ENCODE measurements at regions not wholly inside any gene's neighbourhood (a gene's known extent, or its start where the extent isn't known, plus 50 kb on each side); places are given as distances from the start of the nearest gene placed in this dataset.

DNA sequence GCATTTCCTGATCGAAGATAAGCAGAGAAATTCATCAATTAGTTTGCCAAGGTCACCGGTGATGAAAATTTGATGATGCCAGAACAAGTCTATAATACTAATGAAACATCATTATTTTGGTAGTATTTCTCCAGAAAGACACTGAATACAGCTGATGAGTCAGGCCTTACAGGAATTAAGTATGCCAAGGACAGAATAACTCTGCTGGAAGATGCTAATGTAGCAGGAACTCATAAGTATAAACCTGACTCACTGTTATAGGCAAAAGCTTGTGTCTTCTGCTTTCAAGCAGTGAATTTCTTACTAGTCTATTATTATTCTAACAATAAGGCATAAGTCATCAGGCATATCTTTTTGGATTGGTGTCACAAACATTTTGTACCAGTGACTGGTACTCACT, 1825.1 kb upstream of the IGFBP7 start:
- no peak for DNase-seq

- no peak for DNase-seq
Measured at GRCh38 chr4:58936436-58936835, 1826.3 kb upstream of the IGFBP7 start.

- DNase-seq: no peak
Measured at GRCh38 chr4:58940167-58940566, 1830.0 kb upstream of the IGFBP7 start.

- DNase-seq: no peak
Measured at GRCh38 chr4:58941286-58941685, 1831.1 kb upstream of the IGFBP7 start.

- DNase-seq: no peak
Measured at GRCh38 chr4:58953575-58953974, 1843.4 kb upstream of the IGFBP7 start.

GRCh38 chr4:58957711-58958110, 1847.5 kb upstream of the IGFBP7 start:
- no peak for DNase-seq

GRCh38 chr4:58961283-58961682, 1851.1 kb upstream of the IGFBP7 start:
- DNase-seq: no peak

DNA sequence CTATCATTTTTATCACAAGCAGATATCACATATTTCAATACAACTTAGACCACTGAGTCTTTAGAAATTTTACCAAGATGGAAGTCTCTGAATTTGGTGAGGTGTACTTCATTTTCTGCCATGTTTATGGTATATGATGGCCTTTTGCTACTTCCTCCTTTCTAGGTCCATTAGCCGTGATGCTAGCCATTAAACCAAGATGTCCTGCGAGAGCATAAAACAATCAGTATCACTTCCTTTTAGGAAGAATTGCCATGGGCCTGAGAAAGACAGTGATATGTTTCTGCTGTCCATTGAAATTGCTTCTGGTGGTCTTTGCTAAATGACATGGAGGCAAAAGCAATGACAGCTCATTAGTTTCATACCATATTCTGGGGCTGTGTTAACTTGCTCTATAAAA, 1851.7 kb upstream of the IGFBP7 start:
- no peak for DNase-seq

GRCh38 chr4:58962424-58962823, 1852.2 kb upstream of the IGFBP7 start:
- DNase-seq: no peak

GRCh38 chr4:58981828-58982227, 1871.6 kb upstream of the IGFBP7 start:
- no peak for DNase-seq

DNA sequence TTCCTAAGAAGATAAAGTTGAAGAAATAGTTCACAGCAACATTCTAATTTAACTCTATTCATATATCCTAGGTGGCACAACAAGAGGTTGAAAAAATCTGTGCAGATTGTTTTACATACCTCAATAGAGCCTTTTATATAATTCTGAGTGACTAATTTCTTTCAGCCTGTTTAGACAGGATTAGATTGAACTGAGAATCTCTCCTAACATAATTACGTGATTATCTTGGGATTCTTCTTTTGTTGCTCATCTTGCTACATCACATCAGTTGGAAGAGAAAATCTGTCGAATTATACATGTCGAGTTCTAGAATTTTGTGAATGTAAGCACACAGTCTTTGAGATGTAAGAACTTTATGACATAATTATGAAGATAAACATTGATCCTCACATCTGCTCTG, 1873.7 kb upstream of the IGFBP7 start:
- DNase-seq: no peak

DNA sequence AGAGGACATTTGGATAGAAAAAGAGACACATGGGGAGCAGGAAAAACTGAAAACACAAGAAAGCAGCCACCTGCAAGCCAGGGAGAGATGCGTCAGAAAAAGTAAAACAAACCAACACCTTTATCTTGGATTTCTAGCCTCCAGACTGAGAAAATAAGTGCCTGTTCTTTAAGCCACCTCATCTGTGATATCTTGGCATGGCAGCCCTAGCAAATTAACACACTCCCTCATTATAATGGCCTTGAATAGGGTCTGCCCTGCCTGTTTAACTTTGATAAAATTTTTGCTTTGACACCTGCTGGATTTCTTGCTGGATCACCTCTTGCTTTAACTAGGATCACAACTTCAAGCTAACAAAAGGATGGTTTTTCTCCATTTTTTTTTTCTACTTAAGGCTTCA, 1892.0 kb upstream of the IGFBP7 start:
- no peak for DNase-seq

- no peak for DNase-seq
Measured at GRCh38 chr4:59024257-59024656, 1914.1 kb upstream of the IGFBP7 start.

GRCh38 chr4:59037812-59038211, 1927.6 kb upstream of the IGFBP7 start:
- no peak for DNase-seq

DNA sequence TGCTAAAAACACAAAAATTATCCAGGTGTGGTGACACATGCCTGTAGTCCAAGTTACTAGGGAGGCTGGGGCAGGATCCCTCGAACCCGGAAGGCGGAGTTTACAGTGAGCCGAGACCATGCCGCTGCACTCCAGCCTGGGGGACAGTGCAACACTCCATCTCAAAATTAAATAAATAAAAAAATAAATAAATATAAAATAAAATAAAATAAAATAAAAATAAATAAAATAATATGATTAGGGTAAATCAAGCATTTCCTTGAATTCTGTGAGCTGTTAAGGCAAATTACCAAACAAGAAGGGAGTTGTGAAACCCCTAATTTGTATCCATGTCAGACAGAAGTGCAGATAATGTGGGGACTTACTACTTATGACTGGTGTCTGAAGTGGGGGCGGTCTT, 1928.9 kb upstream of the IGFBP7 start:
- no peak for DNase-seq

DNA sequence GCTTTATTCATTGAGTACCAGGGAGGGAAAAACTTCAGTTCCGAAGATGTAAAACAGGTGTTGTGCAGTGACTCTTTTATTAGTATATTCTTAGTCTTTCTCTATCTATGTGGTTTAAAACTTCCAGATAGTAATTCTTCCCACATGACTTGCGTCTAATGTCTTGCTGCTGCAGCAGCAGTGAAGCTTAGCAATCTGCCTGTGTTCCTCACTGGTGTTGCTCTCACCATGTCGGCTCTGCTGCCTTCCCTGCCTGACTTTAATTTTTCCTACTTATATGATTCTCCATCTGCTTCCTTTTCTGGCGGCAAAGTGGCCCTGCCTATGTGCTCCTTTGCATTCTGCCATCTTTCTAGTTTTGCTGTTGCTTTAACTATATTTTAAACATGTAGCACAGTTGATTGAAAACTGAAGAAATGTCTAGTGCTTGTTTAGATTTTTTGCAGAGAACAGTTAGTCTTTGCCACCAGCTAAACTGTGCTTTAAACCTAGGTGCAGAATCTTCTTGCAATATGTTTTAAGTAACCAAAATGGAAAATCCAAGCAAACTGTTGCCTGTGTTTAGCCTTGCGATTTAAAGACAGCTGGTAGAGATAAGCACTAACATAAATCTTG, 1934.2 kb upstream of the IGFBP7 start:
- DNase-seq: no peak

GRCh38 chr4:59054086-59054485, 1943.9 kb upstream of the IGFBP7 start:
- no peak for DNase-seq

GRCh38 chr4:59057804-59058203, 1947.6 kb upstream of the IGFBP7 start:
- no peak for DNase-seq

- DNase-seq: no peak
Measured at GRCh38 chr4:59058543-59058942, 1948.4 kb upstream of the IGFBP7 start.

- DNase-seq: no peak
Measured at GRCh38 chr4:59060002-59060846, 1950.0 kb upstream of the IGFBP7 start.

DNA sequence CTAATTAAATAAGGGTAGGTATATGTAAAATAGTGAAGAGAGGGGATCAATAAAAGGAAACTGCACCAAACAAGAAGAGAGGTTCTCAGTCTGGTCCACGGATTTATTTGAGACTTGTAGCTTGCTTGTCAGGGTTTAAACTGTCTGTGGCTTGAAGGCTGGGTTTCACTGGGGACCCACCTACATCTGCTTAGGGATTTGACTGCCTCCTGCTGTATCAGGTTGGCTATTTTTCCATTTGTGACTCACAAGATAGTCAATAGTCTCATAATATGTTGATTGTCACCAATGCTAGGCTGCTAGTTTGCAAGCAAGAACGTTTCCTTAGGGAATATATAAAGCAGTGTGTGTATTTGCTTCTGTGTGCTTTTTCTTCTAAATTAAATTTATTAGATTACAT, 1950.7 kb upstream of the IGFBP7 start:
- DNase-seq: no peak

DNA sequence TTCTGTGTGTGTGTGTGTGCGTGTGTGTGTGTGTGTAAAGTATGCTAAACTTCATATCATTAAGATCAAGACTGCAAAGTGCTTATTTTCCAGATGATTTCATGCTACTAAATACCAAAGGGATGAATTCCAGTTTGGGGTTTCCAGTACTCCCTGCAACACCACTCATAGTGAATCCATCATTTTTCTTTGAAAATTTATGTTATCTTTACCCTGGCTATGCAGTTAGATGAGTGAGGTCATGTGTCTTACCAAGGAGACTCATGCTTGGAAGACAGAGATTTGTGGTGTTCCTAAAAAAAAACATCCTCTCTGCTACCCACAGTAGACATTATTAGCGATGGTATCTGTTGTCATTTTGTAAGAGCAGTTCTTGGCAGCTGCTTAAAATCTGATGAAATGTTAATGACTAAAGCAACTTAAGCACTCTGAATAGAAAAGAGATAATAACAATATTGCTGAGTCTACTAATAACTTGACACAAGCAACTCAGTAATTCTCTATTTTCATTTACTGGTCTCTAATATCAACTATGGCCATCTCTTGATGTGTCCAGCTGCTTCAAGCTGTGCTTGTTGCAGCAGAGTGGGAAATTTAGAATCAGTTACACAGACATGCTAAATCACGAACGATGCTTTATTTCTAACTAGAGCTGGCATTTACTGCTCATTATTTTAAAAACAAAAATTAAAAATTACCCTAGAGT, 1953.0 kb upstream of the IGFBP7 start:
- DNase-seq: no peak

GRCh38 chr4:59068722-59069418, 1958.7 kb upstream of the IGFBP7 start:
- no peak for DNase-seq
